SK-N-DZ (cell line): ENCODE measurements at regions not wholly inside any gene's neighbourhood (a gene's known extent, or its start where the extent isn't known, plus 50 kb on each side); places are given as distances from the start of the nearest gene placed in this dataset.

Experiments used
- DNase-seq: peaks from one replicate; pipeline ENCODE4 v3.0.0-alpha.2; 2015; ENCODE audit warnings: low spot score

DNA sequence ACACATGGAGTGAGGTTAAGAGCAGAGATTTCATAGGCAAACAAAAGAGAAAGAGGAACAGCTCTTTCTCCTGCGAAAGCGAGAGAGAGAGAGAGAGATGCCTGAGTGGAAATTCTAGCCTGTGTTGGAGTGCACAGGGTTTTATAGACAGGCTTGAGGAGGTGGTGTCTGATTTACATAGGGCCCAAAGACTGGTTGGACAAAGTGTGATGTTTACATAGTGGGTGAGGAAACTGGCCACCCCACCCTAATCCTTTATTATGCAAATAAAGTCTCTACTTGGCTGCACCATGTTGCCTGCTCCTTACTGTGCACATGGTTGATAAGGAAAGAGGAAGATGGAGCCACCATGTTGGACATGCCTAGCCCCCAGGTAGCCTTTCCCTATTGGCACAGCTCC is 967.8 kb upstream of the SORCS1 start:
- no peak for DNase-seq

DNA sequence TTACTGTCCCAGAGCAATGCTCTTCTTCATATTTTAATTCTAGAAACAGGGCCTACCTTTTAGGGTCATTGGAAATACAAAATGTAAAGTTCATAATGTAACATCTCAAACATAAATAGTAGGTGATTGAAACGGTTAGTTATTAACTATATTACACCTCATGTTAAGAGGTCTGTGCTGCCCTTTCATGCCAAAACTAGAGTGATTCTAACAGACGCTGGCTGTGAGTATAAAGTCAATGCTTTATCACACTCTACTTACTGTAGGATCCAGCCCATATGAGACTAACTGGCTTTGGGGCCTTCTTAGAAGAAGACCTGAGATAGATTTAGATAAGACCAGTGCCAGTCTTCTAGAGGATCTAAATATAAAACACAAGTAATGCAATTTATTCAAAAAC is 966.1 kb upstream of the SORCS1 start:
- DNase-seq = no peak

DNA sequence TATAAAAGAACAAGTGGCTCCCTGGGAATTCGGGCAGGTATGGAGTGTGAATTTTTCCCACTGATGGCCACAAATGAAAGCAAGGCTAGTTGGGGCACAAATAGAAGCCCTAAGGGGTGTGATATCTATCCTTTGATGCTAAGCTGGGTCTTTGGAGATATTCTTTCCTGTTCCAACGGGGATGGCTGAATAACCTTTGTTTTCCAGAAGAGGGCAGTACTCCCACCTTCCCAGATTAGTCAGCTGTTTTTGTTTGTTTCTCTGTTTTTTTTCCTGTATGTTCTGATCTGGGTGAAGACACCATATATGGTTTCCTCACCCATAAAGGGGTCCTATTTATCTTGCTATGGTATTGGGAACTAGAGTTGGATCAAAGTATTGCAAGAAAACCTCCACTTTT is 947.7 kb upstream of the SORCS1 start:
- no peak for DNase-seq

DNA sequence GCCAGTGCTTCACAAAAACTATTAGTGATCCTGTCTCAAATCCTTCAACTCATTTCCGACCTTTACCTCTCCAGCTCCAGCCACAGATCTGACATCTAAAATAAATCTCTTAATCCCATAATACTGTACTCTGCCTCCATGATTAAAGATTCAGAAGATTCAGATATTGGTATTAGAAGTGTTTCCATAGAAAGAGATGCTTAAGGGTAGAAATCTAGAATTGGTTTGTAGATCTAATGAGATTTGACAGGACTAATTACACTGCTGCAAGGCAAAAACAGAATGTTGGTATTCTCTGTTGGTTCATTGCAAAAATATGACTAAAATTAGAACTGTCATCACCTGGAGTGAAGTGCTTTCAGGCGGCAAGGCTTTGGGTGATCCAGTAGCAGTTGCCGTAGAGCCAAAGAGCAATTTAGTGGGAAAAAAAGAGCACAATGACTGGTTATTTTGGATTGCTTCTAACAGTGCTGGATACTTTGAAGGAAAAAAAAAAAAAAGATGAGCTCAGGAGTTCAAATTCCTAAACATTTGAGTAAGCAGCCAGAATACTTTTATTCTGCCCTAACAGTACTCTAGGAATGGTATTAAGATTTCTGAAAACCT is 940.1 kb upstream of the SORCS1 start:
- DNase-seq = no peak

DNA sequence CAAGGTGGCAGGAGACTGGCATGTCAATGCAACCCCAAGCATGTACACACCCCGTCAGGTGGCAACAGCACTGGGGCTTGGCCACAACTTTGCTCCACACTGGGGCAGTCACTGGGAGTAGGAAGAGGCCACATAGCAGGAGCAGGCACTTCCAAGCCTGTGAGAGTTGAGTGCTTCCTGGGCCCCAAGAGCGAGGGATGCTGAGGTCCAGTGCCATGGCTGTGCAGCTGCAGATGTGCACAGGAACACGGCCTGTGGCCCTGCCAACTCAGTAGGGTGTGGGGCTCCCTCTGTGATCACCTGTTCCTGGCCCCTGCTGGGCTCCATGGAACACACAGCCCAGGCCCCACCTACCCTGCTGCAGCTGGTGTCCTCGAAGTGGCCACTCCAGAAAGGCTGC is 932.8 kb upstream of the SORCS1 start:
- DNase-seq = no peak

DNA sequence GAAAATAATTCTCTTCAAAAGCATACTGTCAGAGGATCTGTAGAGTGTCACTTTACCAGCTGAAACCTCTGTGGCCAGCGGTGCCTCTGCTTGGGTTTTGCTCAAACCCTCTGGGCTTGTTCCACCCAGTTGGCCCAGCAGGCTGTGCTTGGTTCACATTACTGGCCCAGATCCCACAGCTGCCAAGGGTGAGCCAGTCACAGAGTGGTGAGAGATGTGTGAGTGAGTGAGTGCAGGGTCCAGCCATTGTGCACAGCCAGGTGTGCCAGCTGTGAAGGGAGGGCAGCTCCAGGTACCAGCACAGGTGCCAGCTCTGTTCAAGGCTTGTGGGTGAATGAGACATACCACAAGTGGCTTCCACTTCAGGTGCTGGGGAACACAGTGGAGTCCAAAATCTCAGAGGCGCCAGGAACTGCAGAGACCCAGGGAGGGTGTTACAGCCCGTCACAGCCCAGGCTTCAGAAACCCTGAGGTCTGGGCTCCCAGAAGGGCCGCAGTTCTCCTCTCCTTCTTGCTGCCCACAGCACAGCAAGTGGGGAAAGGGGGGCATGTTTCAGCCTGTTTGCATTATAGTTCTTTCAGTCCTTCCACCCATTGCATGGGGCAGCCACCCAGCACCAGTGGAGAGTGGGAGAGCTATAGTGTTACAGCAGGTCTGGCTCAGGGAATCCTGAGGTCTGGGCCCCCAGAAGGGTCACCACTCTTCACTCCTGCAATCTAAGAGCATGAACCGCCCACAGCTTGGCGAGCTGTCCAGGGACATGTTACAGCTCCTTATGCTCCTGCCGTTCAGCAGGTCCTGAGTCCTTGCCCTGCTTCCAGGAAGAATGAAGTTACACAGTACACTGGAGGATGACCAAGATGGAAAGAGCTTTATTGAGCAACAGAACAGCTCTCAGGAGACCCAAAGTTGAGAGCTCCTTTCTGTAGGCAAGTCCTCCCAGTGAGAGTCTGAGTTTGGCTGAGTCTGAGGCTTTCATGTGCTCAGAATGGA is 931.7 kb upstream of the SORCS1 start:
- no peak for DNase-seq

DNA sequence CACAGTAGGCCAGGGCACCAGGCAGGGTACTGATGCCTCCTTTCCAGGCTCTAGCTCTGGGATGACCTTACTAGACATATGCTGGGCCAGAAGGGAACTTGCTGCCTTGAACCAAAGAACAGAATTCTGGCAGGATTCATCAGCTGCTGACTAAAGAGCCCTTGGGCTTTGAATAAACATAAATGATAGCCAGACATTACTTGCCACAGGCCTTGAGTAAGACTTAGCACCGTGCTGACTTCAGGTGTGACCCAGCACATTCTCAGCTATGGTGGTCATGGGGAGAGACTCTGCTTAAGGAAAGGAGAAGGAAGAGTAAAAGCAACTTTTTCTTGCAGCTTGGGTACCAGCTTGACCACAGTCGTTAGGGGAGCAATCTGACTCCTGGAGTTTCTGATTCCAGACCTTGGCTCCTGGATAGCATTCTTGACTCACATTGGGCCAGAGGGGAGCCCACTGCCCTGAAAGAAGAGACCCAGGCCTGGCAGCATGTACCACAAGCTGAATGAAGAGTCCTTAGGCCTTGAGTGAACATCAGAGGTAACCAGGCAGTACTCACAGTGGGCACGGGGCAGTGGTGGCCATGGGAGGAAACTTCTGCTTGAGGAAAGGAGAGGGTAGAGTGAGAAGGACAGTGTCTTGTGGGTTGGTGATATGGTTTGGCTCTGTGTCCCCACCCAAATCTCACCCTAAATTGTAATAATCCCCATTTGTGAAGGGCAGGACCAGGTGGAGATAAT is 926.1 kb upstream of the SORCS1 start:
- no peak for DNase-seq

GRCh38 chr10:108086502-108086901 is 922.0 kb upstream of the SORCS1 start:
- DNase-seq = no peak

DNA sequence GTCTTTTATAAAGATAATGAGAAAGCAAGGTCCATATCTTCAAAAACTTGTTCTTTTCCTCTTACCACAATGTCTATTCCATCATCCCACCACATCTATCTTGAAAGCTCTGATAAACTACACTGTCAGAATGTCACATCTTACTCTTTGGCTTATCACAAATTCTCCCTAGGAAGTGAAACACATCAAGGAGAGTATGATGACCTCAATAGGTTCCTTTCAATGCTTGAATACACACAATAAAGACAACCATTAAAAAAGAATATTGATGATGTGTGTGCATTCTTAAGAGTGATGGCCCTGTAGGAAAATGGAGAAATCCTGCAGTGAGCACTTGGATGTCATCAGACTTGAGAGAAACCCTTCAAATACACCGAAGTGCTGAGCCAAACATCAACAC is 918.1 kb upstream of the SORCS1 start:
- no peak for DNase-seq

GRCh38 chr10:108078263-108078662 is 913.8 kb upstream of the SORCS1 start:
- DNase-seq = no peak

DNA sequence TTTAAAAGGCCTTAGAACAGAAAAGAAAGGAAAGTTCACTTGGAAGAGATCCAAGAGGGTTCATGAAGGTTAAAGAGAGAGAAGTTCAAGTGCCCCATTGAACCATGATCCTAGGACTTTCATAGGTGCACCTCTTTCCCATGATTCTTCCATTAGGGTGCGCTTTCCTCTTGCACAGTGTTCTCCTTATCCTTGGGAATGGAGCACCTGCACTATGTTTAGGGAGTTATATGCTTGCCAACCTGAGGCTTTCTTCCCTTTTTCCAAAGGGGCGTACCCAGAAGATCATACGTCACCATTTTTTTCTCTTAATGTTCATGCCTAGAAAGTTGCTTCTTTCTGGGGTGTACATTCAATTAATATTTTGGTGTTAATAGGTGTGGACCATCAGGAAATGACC is 908.0 kb upstream of the SORCS1 start:
- DNase-seq = no peak

- no peak for DNase-seq
Measured at GRCh38 chr10:108070789-108071188, 906.3 kb upstream of the SORCS1 start.

DNA sequence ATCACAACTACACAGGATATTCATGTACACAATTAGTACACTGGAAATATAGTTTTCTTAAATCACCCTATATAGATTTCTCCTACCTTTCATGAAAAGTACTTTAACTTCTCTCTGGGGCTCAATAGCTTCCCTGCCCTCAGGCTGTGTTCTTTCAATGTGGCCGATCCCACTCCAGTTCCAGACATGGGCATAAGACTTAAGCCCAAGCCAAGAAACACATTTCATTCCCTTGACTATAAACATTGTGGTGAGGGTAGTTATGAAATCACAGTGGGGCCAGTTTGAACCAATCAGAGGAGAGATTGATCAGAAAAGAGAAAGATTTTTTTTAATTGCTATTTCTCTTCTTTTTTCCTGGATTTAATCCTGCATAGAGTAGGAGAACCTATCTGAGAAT is 904.6 kb upstream of the SORCS1 start:
- no peak for DNase-seq

DNA sequence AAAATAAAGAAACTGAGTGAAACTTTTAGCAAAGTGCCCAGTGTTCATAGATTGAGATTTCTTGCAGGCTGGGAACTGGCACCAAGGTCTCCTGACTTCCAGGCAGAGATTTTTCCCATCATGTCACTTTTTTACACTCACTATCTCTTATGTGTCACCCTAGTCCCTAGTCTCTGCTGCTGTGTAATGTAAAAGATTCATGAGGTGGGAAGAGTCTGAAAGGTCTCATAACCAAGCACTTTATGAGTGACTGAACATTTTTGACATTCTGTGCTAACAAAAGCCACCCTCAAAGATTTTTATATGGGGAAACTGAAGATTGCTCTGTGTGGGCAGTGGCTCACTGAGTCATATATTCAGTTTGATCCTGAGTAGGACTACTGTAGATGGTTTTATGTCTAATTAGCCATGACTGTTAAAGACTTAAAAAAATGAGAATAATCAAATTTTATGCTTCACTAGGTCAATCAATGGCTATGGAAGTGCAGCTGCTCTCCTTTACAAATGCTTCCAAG is 900.3 kb upstream of the SORCS1 start:
- DNase-seq = no peak

- DNase-seq = no peak
Measured at GRCh38 chr10:108060246-108060645, 895.7 kb upstream of the SORCS1 start.

DNA sequence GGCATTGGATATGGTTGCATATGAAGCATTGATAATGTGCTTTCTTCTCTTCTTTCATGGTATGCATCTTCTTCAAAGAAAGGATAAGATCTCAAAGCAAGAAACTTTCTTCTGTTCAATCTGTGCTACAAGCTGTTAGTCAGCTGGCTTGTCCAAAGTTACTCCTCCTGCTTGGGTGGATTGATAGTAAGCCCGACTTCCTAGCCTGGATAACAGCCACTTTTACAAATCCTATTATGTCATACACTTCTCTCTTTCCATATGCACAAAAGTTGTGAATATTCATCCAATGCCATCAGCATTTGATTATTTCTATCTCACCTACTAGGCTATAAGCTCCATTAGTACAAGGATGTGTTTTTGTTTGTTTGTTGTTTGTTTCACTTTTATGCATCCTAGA is 891.0 kb upstream of the SORCS1 start:
- DNase-seq = no peak

DNA sequence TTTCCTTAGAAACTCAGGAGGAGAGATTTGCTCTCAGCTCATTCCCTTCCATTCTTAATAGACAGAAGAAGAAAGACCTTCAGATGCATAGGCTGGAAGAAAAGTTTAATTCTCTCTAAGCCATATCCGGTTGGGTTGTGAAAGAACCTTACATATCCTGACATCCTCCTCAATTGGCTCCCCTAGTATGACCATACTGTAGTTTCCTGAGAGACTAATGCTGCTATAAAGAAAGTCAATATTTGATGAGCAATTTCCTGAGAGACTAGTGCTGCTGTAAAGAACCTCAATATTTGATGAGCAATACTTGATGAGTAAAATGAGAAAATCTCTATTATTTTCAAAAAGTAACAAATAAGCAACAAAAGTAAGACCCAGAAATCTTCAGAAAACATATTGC is 888.5 kb upstream of the SORCS1 start:
- no peak for DNase-seq

DNA sequence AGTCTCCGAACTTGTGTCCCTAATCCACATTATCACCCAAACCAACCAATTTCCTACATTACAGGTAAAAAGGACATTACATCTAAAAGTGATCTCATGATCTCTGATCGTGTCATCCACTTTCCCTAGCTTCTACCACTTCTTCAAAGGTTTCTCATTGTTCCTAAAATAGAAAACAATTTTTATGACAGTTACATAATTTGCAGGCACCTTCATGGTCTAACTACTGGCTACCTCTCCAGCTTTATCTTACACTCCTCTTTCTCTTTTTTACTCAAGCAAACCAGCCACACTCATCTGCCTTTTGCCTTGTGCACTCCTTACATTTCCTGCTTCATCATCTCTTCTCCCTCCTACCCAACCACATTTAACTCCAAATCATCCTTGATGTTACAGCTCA is 886.7 kb upstream of the SORCS1 start:
- DNase-seq = no peak

DNA sequence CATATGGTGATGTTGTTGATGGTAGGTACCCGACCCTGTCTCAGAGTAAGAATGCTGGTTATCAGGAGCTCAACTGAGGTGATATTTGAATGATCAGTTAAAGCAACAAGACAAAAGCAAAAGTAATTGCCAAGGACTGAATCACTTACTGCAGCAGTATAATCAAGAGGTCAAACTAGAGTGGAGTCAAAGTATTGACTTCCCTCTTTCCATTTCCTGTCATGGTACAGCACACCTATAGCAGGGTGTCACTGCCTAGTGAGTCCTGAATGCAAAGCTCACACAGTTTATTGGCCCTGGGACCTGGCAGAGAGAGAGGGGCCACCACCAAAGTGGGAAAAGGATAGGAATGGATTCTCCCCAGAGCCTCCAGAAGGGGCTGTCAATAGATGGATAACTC is 886.1 kb upstream of the SORCS1 start:
- DNase-seq = no peak

DNA sequence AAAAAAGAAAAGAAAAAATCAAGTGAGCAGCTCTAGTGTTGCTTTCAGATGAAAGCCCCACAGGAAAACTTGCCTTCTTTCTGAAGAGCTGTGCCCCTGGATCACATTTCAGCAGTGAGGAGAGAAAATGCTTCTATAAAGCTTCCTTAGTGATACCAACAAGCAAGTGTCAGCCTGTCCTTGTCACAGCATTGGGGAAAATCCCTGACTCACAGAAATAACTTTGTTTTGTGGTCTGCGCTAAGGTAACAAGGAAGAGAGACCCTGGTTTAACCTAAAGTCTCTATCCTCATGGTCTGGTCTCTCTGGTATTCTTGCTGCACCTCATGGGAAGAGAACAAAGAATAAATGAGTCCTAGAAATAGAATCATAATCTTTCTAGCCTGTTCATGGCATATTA is 885.2 kb upstream of the SORCS1 start:
- no peak for DNase-seq

GRCh38 chr10:108048898-108049297 is 884.4 kb upstream of the SORCS1 start:
- DNase-seq = no peak
